ENCODE measurements at regions not wholly inside any gene's neighbourhood (a gene's known extent, or its start where the extent isn't known, plus 50 kb on each side); places are given as distances from the start of the nearest gene placed in this dataset.

GRCh38 chr4:179836179-179837075 lies 2394.2 kb upstream of the AGA start:
- Mint-ChIP-seq H3K4me3 (no peak overlapping the region), H3K27me3 (ENCODE audit: low read depth) (no peaks in the 10 kb centered on the region), H3K27ac (no peak overlapping the region), H3K36me3 (ENCODE audit: low read depth) (no peaks in the 10 kb centered on the region), H3K4me1 (no peaks in the 10 kb centered on the region), H3K9me3 (no peaks in the 10 kb centered on the region)
- TF ChIP-seq, protein P1, sequence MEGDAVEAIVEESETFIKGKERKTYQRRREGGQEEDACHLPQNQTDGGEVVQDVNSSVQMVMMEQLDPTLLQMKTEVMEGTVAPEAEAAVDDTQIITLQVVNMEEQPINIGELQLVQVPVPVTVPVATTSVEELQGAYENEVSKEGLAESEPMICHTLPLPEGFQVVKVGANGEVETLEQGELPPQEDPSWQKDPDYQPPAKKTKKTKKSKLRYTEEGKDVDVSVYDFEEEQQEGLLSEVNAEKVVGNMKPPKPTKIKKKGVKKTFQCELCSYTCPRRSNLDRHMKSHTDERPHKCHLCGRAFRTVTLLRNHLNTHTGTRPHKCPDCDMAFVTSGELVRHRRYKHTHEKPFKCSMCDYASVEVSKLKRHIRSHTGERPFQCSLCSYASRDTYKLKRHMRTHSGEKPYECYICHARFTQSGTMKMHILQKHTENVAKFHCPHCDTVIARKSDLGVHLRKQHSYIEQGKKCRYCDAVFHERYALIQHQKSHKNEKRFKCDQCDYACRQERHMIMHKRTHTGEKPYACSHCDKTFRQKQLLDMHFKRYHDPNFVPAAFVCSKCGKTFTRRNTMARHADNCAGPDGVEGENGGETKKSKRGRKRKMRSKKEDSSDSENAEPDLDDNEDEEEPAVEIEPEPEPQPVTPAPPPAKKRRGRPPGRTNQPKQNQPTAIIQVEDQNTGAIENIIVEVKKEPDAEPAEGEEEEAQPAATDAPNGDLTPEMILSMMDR (IDR thresholded peaks at IDR 0.05; ENCODE audit: unreplicated experiment in 3 of 3): no peak

GRCh38 chr4:179843370-179843769 lies 2399.8 kb upstream of the TENM3 start:
- TF ChIP-seq, protein P1 (IDR thresholded peaks at IDR 0.05; ENCODE audit: unreplicated experiment in 3 of 3): no peak
- Mint-ChIP-seq H3K4me1 (no peaks in the 10 kb centered on the region), H3K27me3 (ENCODE audit: low read depth) (no peaks in the 10 kb centered on the region), H3K9me3 (no peaks in the 10 kb centered on the region), H3K4me3 (no peak overlapping the region), H3K27ac (no peak overlapping the region), H3K36me3 (ENCODE audit: low read depth) (no peaks in the 10 kb centered on the region)

GRCh38 chr4:179855469-179855868 lies 2387.7 kb upstream of the TENM3 start:
- no peak overlapping the region for H3K27ac Mint-ChIP-seq
- no peaks in the 10 kb centered on the region for H3K36me3 Mint-ChIP-seq (ENCODE audit: low read depth)
- H3K4me3 Mint-ChIP-seq: no peak overlapping the region
- TF ChIP-seq, protein P1 (IDR thresholded peaks at IDR 0.05; ENCODE audit: unreplicated experiment in 3 of 3): no peak
- no peaks in the 10 kb centered on the region for H3K9me3 Mint-ChIP-seq
- no peaks in the 10 kb centered on the region for H3K4me1 Mint-ChIP-seq
- peaks cover 4% of the 10 kb centered on the region for H3K27me3 Mint-ChIP-seq (ENCODE audit: low read depth)

- Mint-ChIP-seq H3K4me3 (no peak overlapping the region), H3K27ac (no peak overlapping the region), H3K36me3 (ENCODE audit: low read depth) (no peaks in the 10 kb centered on the region), H3K4me1 (no peaks in the 10 kb centered on the region), H3K9me3 (no peaks in the 10 kb centered on the region), H3K27me3 (ENCODE audit: low read depth) (peaks cover 3% of the 10 kb centered on the region)
- TF ChIP-seq, protein P1 (IDR thresholded peaks at IDR 0.05; ENCODE audit: unreplicated experiment in 3 of 3): no peak
Measured at GRCh38 chr4:179858221-179858620, 2385.0 kb upstream of the TENM3 start.

DNA sequence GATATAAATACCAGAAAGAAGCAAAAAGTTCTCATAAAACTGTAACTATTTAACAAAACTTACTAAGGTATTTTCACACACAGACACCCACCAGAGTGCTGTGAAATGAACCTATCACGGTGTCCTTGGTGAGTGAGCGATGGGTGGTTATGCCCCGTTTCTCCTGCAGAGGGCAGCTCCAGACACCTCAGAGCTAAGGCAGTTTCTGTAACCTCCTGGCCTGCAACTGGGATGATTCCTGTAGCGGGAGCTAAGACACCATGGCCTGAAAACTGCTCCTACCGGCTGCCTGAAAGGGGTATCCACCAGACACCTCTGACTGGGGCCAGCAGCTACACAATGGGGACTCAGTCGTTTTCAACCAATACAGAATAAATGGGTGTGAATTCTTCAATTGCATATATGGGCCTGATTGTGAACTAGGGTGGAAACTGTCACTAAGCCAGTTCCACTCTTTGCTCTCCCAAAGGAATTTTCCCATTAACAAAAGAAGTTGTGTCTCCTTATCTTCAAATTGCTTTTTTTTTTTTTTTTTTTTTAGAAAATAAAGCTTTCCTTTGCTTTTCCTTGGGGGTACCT lies 2375.8 kb upstream of the TENM3 start:
- TF ChIP-seq, protein P1 (IDR thresholded peaks at IDR 0.05; ENCODE audit: unreplicated experiment in 3 of 3): peak; percentile 70 to 77 (median 72)
- no peak overlapping the region for H3K27ac Mint-ChIP-seq

More for the DNA sequence above, 2375.8 kb upstream of the TENM3 start:
- no peak overlapping the region for H3K4me3 Mint-ChIP-seq
- no peaks in the 10 kb centered on the region for H3K9me3 Mint-ChIP-seq
- no peaks in the 10 kb centered on the region for H3K4me1 Mint-ChIP-seq
- H3K27me3 Mint-ChIP-seq (ENCODE audit: low read depth): no peaks in the 10 kb centered on the region
- H3K36me3 Mint-ChIP-seq (ENCODE audit: low read depth): no peaks in the 10 kb centered on the region
